Smooth muscle cell (in vitro differentiated cells): ENCODE measurements at regions not wholly inside any gene's neighbourhood (a gene's known extent, or its start where the extent isn't known, plus 50 kb on each side); places are given as distances from the start of the nearest gene placed in this dataset.

Experiments used
- DNase-seq: peaks from one replicate; lab custom pipeline; 2025; ENCODE audit not compliant: unreplicated experiment; lab: John Stamatoyannopoulos, UW
- H2AFZ ChIP-seq: fragments of 200-600 bp; sonication (generic); 2 replicates; pipeline ENCODE4 v1.6.0; 2016; ENCODE audit warnings: antibody characterized with exemption, low read depth, mild to moderate bottlenecking
- H3F3A ChIP-seq: fragments of 200-600 bp; sonication (generic); 2 replicates; pipeline ENCODE4 v1.6.0; 2017; ENCODE audit warnings: antibody characterized with exemption, low read depth
- H3K27ac ChIP-seq: fragments of 200-600 bp; sonication (generic); 2 replicates; pipeline ENCODE4 v1.5.1; 2016; ENCODE audit warnings: low read depth, mild to moderate bottlenecking
- H3K27me3 ChIP-seq: fragments of 200-600 bp; sonication (generic); 2 replicates; pipeline ENCODE4 v1.6.1; 2016; ENCODE audit warnings: low read depth, mild to moderate bottlenecking
- H3K36me3 ChIP-seq: fragments of 200-600 bp; sonication (generic); 2 replicates; pipeline ENCODE4 v1.5.1; 2016; ENCODE audit warnings: low read depth
- H3K4me1 ChIP-seq: fragments of 200-600 bp; sonication (generic); 2 replicates; pipeline ENCODE4 v1.5.1; 2016; ENCODE audit warnings: low read depth
- H3K4me2 ChIP-seq: fragments of 200-600 bp; sonication (generic); 2 replicates; pipeline ENCODE4 v1.6.0; 2016; ENCODE audit warnings: mild to moderate bottlenecking
- H3K4me3 ChIP-seq: fragments of 200-600 bp; sonication (generic); 2 replicates; pipeline ENCODE4 v1.5.1; 2016; ENCODE audit warnings: mild to moderate bottlenecking
- H3K79me2 ChIP-seq: fragments of 200-600 bp; sonication (generic); 2 replicates; pipeline ENCODE4 v1.6.0; 2016; ENCODE audit warnings: low read depth, mild to moderate bottlenecking
- H3K9ac ChIP-seq: fragments of 200-600 bp; sonication (generic); 2 replicates; pipeline ENCODE4 v1.6.0; 2016; ENCODE audit warnings: low read depth
- H3K9me3 ChIP-seq: fragments of 200-600 bp; sonication (generic); replicated peaks from 2 replicates; pipeline ENCODE4 v1.5.1; 2016; ENCODE audit warnings: low read depth
- H4K20me1 ChIP-seq: fragments of 200-600 bp; sonication (generic); 2 replicates; pipeline ENCODE4 v1.6.0; 2016; ENCODE audit warnings: low read depth
- WGBS: methylation state at CpG from one replicate; pipeline ENCODE4 v1.1.7; 2016; ENCODE audit warnings: low lambda C conversion rate; 5-methylcytosine and 5-hydroxymethylcytosine counted together
- TF ChIP-seq, protein P1 (sequence below): fragments of 200-600 bp; sonication (generic); IDR thresholded peaks from 2 replicates; pipeline ENCODE4 v1.5.1; 2017; ENCODE audit warnings: borderline replicate concordance, mild to moderate bottlenecking, antibody characterized with exemption; ENCODE audit not compliant: insufficient read depth, poor library complexity, severe bottlenecking

- no peaks in the 10 kb centered on the region for H3K27me3 ChIP-seq
- TF ChIP-seq, protein P1, sequence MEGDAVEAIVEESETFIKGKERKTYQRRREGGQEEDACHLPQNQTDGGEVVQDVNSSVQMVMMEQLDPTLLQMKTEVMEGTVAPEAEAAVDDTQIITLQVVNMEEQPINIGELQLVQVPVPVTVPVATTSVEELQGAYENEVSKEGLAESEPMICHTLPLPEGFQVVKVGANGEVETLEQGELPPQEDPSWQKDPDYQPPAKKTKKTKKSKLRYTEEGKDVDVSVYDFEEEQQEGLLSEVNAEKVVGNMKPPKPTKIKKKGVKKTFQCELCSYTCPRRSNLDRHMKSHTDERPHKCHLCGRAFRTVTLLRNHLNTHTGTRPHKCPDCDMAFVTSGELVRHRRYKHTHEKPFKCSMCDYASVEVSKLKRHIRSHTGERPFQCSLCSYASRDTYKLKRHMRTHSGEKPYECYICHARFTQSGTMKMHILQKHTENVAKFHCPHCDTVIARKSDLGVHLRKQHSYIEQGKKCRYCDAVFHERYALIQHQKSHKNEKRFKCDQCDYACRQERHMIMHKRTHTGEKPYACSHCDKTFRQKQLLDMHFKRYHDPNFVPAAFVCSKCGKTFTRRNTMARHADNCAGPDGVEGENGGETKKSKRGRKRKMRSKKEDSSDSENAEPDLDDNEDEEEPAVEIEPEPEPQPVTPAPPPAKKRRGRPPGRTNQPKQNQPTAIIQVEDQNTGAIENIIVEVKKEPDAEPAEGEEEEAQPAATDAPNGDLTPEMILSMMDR: no peak
- H3K4me1 ChIP-seq: no peaks in the 10 kb centered on the region
- no peak for DNase-seq
- H4K20me1 ChIP-seq: no peaks in the 10 kb centered on the region
- no peak overlapping the region for H3K9ac ChIP-seq
- WGBS: 98% methylated on average over 2 of the region's 2 CpGs
- no peak overlapping the region for H3K4me3 ChIP-seq
- no peak overlapping the region for H2AFZ ChIP-seq
- H3K27ac ChIP-seq: no peak overlapping the region
- no peaks in the 10 kb centered on the region for H3F3A ChIP-seq
- H3K9me3 ChIP-seq: no peaks in the 10 kb centered on the region
- no peaks in the 10 kb centered on the region for H3K36me3 ChIP-seq
- H3K4me2 ChIP-seq: no peak overlapping the region
- no peaks in the 10 kb centered on the region for H3K79me2 ChIP-seq
These were observed 74.0 kb upstream of the ADAMTS5 start for GRCh38 chr21:27040738-27041469.

DNA sequence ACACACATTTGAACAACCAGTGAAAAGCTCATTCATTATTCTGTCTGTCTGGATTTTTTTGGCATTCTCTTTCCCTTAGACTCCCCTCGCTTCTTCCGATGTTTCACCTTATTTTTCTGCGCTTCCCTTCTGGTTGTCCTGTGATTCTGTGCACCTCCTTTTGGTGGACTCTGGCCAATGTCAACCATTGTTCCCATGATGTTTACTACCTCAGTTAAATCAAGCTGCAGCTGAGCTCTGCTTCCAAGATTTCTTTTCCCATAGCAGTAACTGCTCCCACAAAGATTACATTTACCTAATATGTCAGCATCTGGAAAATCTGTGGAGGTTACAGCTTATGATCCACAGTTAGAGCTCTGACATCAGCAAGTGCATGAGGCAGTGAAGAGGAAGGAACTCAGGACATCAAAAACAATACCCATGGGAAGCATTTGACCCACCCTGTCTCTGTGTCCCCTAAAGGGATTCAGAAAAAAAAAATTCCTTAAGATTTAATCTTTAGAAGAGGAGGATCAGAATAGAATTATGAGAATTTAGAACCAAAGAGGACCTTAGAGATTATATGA, 69.9 kb upstream of the ADAMTS5 start:
- no peak for DNase-seq
- H2AFZ ChIP-seq: no peak overlapping the region
- H3K27ac ChIP-seq: no peak overlapping the region
- H3K9ac ChIP-seq: no peak overlapping the region
- no peaks in the 10 kb centered on the region for H3K9me3 ChIP-seq
- no peak overlapping the region for H3K4me3 ChIP-seq
- TF ChIP-seq, protein P1: no peak
- no peaks in the 10 kb centered on the region for H3F3A ChIP-seq
- H3K4me2 ChIP-seq: no peak overlapping the region
- no peaks in the 10 kb centered on the region for H3K36me3 ChIP-seq
- H3K4me1 ChIP-seq: no peaks in the 10 kb centered on the region
- H4K20me1 ChIP-seq: no peaks in the 10 kb centered on the region
- H3K79me2 ChIP-seq: no peaks in the 10 kb centered on the region
- 94% methylated on average over 3 of the region's 3 CpGs for WGBS
- H3K27me3 ChIP-seq: no peaks in the 10 kb centered on the region

DNA sequence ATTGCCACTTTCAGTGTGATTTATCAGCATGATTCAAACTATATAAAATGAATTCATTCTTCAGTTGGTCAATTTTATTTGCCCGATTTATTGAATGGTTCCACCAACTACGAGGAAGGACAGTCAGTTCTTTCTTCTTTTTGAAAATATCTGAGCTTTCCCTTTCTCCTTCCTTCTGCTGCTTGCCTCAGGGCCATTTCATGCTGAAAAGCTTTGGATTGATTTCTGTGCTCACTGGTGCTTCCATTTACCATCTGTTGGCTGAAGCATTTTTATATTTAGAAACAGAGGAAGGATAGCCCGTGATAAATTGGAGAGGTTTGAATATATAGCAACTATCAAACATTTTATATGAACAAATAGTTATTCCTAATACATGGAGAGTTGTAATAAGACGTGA, 68.9 kb upstream of the ADAMTS5 start:
- Histone ChIP-seq H4K20me1 (no peaks in the 10 kb centered on the region), H3F3A (no peaks in the 10 kb centered on the region), H3K4me3 (no peak overlapping the region), H3K27me3 (no peaks in the 10 kb centered on the region), H3K79me2 (no peaks in the 10 kb centered on the region), H3K9ac (no peak overlapping the region), H3K4me1 (no peaks in the 10 kb centered on the region), H3K9me3 (no peaks in the 10 kb centered on the region), H3K27ac (no peak overlapping the region), H3K4me2 (no peak overlapping the region), H2AFZ (peak overlapping the region; percentile 29), H3K36me3 (no peaks in the 10 kb centered on the region)
- TF ChIP-seq, protein P1: no peak
- DNase-seq: no peak
- 87% methylated on average over 4 of the region's 4 CpGs for WGBS

DNA sequence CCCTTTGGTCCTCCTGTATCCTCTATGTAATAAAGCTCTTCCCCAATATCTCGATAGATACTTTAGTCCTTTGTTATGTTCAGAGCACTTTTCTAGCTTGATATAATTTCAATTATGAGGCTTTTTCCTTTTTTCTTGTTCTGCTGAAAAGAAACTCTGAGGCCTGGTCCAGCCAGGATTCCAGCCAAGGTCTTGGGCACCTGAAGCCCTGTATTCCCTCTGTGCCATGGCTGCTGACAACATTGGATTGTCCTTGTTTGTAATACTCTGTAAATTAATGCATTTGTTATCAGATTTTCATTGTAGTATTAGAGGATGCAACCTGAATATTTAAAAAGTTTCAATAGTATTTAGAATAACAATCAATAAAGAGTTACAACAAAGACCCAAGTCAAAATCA, 67.9 kb upstream of the ADAMTS5 start:
- Histone ChIP-seq H3K4me2 (no peak overlapping the region), H3K36me3 (no peaks in the 10 kb centered on the region), H2AFZ (no peak overlapping the region), H4K20me1 (no peaks in the 10 kb centered on the region), H3K4me1 (no peaks in the 10 kb centered on the region), H3K27me3 (no peaks in the 10 kb centered on the region), H3F3A (no peaks in the 10 kb centered on the region), H3K79me2 (no peaks in the 10 kb centered on the region), H3K9me3 (no peaks in the 10 kb centered on the region), H3K27ac (no peak overlapping the region), H3K4me3 (no peak overlapping the region), H3K9ac (no peak overlapping the region)
- TF ChIP-seq, protein P1: no peak
- no peak for DNase-seq
- WGBS: 90% methylated on average over 1 of the region's 1 CpG
